OCI-LY7 (cell line): ENCODE measurements at regions not wholly inside any gene's neighbourhood (a gene's known extent, or its start where the extent isn't known, plus 50 kb on each side); places are given as distances from the start of the nearest gene placed in this dataset.
"Not testable (repeated sequence)": the region's sequence is repeated elsewhere in the genome, so short reads cannot be mapped to it uniquely, and the experiment has no call there.

Source experiments
- CTCF ChIP-seq: fragments of 200-600 bp; sonication (generic); conservative IDR thresholded peaks from 2 replicates; pipeline ENCODE4 v1.5.1; 2014; ENCODE audit warnings: mild to moderate bottlenecking, antibody characterized with exemption, low read length, moderate library complexity, mixed read lengths
- EZH2phosphoT487 ChIP-seq: fragments of 200-600 bp; sonication (generic); IDR thresholded peaks from 2 replicates; pipeline ENCODE4 v1.6.1; 2018; ENCODE audit warnings: low read depth, borderline replicate concordance, mild to moderate bottlenecking, mixed run types, antibody characterized with exemption, low read length, moderate library complexity, mixed read lengths

GRCh38 chr3:56924700-56925099 lies 123.0 kb upstream of the ARHGEF3 start:
- not testable (repeated sequence) for TF ChIP-seq CTCF, EZH2phosphoT487
